OCI-M2 (cell line): ENCODE measurements at regions not wholly inside any gene's neighbourhood (a gene's known extent, or its start where the extent isn't known, plus 50 kb on each side); places are given as distances from the start of the nearest gene placed in this dataset.

Experiments
- DNase-seq: peaks from one replicate; lab custom pipeline; 2025; ENCODE audit not compliant: unreplicated experiment; lab: John Stamatoyannopoulos, UW

DNA sequence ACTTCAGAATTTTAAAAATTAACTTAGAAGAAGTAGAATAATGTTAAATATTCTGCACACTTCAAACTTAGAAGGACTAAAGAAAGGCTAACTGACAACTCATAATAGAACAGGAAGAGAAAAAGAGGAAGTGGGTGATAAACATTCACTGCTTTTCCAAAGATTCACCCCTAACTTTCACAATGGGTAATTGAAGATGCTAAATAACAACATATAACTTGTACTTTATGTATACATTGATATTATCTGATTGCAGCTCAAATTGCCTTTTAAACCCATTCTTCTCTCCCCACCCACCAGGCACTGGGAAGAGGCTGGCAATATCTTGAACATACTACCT lies 376.6 kb downstream of the EFNA5 start:
- no peak for DNase-seq

DNA sequence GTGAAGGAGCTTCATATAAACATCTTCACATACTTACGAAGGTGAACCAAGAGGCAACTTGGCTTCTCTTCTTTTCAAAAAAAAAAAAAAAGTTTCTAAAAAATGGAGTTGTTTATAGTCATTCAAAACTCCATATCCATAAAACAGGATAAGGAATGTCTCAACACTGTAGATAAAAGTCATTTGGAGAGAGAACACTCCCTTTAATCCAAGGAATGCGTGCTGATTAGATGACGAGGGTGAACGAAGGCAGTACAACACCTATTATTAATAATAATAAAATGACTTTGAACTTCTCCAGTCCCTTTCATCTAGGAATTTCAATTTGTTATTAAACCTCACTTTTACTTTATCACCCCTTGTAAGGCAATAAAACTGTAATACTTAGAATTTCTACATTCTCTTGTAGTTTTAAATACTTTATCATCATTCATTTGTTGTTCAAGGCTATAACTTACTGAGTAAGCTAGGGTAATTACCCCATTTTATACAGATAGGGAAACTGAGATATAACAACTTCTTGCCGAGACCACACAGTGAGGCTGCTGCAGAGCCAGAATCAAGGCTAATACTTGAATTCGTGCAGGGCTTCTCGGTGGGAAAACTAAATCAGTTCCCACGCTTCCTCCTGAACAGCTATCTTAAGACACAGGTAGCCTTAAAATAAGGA lies 377.1 kb downstream of the EFNA5 start:
- DNase-seq = no peak

DNA sequence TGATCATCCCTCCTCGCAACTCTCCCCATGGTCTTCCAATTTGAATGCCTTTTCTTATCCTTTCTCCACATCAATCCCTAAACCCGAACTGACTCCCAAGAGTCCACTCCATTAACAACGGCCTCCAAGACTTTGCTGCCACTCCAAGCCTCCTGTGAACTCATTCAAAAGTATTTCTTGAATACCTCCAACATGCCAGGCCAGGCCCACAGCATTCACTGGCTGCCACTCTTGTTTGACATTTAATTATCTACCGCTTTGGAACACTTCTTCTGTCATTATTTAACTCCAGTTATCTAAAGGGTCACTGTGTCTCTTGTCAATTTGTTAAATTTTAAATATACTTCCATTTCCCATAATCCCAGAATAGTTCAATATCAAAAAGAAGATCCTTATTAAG lies 378.9 kb downstream of the EFNA5 start:
- DNase-seq = no peak

DNA sequence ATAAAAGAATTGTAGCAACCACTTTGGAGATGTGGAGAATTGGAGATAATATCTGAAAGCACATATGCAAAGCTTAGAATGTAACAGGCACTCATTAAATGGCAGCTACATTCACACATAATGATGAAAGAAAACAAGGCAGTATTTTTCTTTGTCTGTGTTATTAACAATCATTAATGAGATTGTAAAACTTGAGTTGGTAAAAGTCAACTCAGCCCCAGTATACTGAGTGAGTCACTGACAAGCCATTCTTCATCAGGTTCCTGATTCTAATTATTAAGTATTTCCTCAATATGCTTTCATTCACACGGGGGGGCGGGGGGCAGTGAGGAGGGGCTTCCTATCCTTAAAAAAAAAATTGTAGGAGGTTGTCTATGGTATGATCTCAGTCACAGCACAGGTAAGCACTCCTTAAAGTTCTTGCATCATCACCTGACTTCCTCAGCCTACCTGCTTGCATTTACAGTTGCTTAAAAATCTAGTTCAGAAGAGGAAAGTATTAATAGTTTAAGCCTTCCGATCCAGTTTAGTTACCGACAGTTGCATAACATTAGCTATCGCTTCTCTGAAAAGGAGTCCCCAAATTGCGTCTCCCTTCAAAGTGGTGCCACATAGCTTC lies 379.8 kb downstream of the EFNA5 start:
- DNase-seq = no peak

DNA sequence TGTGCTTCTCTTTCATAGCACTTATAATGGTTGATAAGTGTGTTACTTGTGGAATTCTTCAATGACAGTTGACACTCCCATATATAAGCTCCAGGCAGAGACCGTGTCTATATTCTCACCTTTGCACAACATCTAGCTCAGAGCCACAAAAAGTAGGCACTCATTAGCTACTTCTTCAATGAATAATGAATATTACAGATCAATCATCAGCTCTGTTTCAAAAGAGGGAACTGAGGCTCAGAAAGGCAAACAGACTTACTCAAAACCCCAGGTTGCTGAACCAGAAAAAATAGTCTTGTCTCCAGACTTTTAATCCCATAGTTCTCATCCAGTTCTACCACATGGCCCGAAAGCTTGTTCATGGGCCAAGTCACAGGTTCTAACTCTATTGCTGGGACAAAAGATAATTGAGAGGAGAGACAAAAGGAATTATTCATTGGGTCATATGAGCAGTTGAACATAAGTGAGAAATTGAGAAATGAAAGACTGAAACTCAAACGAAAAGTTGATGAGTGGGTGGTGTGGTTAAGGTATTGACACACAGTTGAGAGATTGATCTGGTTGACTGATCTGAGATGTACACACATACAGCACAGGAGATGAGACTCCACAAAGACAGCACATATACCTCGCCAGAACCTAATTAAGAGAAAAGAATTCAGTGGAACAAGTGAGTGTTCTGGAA lies 381.6 kb downstream of the EFNA5 start:
- no peak for DNase-seq

DNA sequence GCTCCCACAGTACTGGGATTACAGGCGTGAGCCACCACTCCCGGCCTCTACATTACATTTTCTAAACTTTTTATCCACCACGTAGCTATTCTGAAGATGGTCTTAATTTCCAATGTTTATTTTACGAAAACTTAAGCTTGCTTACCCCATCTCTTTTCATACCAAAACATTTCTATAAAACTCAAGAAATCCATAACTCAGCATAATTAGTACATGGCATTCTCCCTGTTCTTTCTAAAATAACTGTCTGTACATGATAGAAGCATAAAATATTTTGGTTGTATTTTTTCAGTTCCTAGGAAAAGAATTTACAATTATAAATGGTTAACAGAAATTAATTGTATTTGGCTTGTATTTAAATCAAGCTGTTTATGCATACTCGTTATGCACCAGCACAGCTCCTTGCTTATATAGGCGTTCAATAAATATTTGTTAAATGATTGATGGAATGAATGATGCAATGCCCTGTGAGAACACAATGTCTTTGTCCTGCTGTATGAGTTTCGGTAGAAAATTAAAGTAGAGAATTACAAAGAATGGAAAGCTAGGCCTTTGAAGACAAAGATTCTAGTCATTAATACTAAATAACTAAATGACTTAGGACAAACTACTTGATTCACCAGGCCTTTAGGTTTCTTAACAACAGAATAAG lies 384.2 kb downstream of the EFNA5 start:
- no peak for DNase-seq

DNA sequence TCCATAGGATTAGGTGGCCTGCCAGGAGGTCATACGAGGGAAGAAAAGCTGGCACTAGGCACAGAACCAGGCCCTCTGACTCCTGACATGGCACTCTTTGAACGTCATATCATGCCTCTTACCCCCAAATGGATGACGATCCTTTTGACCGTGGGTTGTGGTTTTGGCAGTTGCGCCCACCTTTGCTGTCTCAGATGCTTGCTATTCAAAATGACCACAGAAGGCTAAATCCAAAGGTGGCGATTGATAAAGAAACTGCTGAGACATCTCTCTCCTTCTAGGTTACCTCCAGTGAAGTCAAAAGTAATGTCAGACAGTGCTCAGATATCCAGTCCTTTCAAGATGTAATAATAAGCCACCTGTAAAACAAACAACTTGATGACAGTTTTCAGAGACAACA lies 385.0 kb downstream of the EFNA5 start:
- DNase-seq = no peak

DNA sequence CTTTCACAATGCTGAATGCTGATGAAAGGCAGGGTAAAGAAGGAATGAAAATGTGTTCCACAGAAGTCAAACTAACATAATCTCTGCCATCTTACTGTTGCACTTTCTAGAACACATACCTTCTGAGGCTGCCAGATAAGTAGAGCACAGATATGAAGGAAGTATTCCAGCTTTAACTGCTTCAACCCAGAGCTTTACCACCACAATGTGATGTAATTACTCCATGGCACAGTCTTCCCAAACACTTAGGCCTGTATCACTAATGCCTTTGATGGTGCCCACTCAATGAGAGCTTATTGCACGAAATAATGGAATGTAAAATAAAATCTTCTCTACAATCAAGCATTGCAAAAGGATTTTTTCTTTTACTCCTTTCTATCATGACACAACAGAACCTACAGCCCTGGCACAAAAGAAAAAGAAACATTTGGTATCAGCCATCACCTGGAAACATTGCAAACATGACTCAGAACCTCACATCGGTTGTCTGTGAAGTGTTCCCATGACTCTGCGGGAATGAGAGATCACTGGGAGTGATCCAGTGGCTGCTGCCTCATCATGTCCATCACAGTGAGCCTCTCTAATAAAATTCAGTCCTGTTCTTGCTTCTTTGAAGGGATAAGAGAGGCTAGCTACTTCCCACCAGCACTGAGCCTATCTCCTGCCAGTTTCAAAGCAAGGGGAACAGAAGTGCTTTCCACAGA lies 385.8 kb downstream of the EFNA5 start:
- DNase-seq = no peak

DNA sequence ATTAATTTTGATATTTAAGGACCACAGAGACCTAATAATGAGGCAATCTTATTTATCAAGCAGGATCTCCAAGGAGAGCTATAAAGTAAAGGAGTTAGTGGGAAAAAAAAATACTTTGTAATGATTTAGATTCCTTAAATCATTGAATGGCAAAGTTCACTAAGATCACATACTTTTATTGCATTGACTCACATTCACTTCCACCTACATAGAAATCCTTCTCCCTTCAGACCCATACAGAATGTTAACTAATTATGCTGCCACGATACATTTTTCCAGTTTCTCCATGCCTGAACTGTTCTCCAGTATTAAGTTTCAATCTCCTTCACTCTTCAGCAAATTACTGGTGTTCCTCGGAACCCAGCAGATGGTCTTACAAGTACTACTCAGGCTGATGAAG lies 388.7 kb downstream of the EFNA5 start:
- DNase-seq = no peak

DNA sequence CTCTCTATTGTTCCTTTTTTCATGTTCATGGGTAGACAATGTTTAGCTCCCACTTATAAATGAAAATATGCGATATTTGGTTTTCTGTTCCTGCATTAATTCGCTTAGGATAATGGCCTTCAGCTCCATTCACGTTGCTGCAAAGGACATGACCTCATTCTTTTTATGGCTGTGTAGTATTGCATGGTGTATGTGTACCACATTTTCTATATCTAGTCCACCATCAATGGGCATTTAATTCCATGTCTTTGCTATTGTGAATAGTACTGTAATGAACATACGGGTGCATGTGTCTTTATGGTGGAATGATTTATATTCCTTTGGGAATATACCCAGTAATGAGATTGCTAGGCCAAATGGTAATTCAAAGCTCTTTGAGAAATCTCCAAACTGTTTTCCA lies 392.0 kb downstream of the EFNA5 start:
- DNase-seq = no peak

DNA sequence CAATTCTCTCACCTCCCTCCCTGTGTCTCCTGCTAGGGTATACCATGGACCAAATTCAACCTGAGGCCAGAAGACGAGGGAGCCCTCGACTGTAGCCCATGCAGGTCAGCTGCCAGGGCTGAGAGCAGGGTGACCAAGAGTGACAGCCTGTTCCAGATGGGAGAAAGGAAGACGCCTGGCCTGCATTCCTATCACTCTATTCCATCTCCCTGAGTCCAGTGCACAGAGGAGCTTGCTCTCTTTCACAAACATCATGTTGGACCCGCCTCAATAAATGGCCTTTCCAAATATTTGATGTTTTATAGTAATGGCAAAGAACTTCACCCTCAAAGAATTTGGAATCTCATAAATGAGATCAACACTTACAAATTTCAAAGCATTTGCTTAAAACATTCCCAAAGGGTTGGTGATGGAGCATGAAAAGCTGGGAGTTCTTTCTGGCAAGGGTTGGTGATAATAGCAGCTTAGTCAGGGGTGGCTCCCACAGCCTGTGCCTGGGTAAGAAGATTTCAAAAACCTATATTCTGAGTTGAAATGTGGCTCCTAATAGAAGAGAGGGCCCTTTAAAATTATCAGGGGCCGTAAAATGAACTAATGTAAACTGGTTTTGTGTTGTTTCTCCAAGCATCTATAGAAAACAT lies 393.1 kb downstream of the EFNA5 start:
- no peak for DNase-seq

DNA sequence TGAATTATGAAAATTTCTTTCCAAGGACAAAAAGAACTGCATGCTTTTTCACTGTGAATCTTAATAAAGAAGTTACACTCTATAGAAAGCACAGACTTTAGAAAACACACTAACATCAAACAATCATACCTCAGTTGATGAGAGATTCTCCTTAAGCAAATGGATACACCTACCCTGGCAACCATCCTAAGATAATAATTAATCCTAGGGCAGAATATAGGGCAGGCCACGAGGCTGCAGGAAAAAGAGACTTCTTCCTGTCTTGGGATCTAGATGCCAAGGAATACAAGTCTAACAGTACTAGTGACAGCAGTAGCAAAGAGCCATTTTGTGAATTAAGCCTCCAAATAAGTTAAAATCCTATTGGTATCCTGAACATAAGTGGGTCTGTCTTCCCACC lies 395.4 kb downstream of the EFNA5 start:
- DNase-seq = no peak

DNA sequence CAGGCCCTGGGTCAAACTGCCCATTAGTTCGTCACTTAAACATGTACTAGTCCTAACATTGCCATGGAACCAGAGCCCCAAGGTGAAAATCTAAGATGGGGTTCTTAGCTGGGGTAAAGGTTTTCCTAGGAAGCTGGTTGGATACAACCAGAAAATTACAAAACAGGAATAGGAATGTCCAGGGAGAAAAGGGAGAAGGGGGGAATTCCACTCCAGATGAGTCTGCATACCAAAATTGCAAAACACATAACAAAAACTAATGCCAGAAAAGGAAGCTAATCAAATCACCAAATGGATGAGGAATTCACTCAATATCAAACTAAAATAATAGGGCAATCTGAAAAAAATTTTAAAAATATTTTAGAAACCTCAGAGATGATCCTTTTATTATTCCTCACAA lies 396.2 kb downstream of the EFNA5 start:
- DNase-seq = no peak

DNA sequence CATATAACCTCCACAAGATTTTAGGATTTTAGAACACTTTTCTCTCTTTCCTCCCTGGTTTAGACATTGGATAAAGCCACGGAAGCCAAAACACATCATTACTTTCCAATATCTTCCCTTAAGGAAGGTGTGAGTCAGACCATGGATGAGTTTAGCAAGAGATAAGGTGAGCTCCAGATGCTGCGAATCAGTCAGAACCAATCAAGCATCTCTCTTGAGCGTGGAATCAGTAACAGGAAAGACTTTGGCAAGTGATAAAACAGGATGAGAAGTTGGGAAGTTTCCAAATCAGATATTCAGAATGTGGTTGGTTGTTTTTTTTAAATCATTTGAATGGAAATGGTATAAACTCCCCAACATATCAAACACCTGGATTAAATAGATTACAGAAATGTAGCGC lies 397.8 kb downstream of the EFNA5 start:
- no peak for DNase-seq

DNA sequence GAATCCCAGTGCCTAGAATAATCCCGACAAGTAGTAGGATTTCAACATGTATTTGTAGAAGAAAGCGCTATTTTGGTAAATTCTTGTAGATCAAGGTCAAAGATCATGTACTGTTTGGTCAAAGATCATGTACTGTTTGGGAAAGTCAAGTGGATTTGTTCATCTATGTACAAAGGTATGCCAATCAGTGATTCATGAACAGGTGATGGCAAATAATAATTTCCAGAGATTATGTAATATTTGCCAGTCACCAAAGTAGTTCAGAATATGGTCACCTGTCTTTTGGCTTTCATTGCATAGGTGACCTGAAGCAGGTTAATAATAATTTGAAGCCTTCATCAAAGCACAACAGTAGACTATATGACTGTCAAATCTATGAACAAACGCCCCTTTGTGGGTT lies 398.2 kb downstream of the EFNA5 start:
- DNase-seq = no peak

DNA sequence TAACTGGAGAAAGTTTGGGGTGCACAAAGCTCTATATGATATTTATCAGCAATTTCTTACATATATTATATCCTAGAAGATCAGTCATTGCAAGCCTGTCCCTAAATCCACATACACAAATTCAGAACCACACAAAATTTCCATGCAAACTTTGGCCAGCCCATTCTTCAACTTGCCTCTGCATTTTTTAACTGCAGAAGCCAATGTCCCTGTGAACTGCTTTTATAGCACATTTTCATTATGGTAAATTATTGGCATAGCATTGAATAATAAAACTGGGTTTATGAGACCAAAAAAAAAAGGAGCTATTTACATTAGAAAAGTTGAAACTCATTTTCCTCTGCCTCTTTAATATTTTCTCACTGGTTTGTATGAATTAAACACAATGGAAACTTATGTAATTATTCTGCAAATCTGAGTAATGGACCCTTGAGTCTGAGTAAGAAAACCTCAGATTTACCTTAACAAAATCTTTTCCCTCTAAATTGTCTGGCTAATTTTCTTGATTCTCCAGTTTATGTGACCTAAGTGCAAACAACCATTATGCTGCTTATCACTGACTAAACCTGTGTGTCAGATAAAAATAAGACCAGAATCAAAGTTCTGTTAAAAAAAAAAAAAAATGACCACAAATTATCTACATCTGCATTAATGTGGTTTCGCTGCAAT lies 398.9 kb downstream of the EFNA5 start:
- DNase-seq = no peak

DNA sequence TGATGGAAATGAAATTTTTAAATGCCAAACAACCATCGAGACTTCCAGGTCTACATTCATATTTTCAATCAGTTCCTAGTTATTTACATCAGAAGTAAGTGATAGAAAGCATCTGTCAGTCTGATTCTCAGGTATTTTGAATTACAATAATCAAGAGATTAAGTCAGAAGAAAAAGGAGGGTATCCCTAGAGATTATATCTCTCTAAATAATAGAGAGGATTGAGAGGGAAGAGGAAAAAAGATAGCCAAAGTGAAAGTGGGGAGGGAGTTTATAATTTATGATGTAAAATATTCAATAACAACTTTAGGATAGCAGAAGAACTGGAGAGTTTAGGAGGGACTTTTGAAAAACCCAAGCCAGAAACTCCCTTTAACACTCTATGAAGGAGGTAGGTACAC lies 400.2 kb downstream of the EFNA5 start:
- DNase-seq = no peak

DNA sequence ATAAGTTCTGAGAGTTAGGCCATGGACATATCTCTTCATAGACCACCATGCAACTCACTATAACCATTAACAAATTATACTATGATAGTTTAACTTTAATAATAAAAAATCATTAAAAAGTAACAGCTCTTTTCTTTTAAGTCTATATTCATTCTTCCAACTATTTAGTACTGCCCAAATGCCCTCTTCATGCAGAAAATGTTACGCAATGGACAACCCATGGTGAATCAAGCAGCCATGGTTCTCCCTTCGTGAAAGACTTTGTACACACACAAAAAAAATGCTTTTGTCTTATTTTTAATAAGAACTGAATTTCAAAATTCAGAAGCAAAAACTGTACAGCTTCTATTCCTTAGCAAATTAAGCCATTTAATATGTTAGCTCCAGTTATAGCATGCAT lies 401.1 kb downstream of the EFNA5 start:
- no peak for DNase-seq

DNA sequence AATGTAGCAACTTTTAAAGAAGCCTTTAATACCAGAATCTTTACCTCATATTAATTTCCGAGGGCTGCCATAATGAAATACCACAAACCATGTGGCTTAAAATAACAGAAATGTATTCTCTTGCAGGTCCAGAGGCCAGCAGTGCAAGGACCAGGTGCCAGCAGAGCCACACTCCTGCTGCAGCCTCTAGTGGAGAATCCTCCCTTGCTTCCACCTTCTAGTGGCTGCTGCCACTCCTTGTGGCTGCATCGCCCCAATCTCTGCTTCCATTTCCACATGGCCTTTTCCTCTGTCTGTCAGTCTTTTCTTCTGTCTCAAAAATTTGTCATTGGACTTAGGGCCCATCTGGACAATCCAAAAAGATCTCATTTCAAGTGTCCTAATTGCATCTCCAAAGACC lies 401.5 kb downstream of the EFNA5 start:
- no peak for DNase-seq

DNA sequence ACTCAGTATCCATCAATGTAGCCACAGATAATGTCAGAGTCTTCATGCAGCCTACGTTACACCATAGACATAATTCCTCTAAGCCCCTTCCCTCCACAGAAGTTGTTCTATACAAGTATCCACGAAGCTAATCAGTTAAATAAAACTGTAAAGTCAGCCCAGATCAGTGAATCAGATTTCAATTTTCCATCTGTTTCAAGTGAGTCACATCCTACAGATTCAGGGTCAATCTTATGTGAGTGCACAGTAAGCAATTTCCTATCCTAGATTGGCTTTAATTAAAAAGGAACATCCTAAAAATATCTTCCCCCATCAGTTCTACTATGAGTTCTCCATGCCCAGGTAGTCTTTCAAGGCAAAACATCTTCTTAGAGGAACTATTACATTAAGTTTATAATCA lies 402.5 kb downstream of the EFNA5 start:
- no peak for DNase-seq

DNA sequence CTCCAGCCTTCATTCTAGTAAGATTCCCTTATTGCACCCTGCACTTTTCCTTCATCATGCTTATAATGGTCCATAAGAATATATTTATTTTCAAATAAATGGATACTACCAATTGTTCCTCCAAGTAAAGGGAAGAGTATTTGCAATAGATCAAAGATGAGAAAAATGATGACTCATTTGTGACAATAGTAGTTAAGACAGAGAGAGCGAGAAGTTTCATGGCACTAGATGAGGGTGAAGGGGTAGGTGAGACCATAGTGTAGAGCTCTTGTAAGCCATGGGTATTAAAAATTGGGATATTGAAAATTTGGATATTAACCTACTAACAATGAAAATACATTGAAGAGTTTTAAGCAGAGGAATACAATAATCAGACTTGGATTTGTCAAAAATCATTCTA lies 404.6 kb downstream of the EFNA5 start:
- DNase-seq = no peak
